ENCODE measurements at regions not wholly inside any gene's neighbourhood (a gene's known extent, or its start where the extent isn't known, plus 50 kb on each side); places are given as distances from the start of the nearest gene placed in this dataset.

DNA sequence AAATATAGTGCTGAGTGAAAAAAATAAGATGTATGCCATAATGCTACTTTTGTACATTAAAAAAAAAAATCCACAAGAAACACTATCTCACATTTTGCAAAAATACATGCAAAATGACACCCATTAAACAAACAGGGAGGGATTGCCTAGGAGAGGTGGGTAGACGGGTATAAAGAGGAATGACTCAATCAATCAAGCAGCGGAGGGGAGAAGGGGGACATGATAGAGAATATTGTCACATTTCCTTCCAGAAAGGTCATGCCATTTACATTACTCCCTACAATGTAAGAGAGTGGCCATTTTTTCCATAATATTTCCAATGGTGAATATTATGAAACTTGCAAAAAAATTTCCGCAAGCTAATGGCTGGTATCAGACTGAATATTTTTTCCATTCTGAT lies 542.3 kb upstream of the TNP1 start:
- Histone ChIP-seq H3K4me3 (no peak overlapping the region), H3K4me1 (ENCODE audit: control insufficient read depth in 5 of 5, insufficient read depth in 5 of 5, low read length in 5 of 5) (peaks cover 3 to 29% (median 7%) of the 10 kb centered on the region in 5 donors), H3K27me3 (ENCODE audit: control insufficient read depth in 3 of 3, insufficient read depth in 3 of 3, low read length in 2 of 3) (no peaks in the 10 kb centered on the region), H3K27ac (ENCODE audit: low read depth in 1 of 2, low read length in 1 of 2) (no peak overlapping the region), H3K9me3 (ENCODE audit: control insufficient read depth in 4 of 4, insufficient read depth in 3 of 4, low read length in 3 of 4) (no peaks in the 10 kb centered on the region), H3K9ac (ENCODE audit: insufficient read depth in 1 of 2, low read length in 2 of 2) (no peak overlapping the region), H3K36me3 (ENCODE audit: control insufficient read depth in 4 of 4, insufficient read depth in 4 of 4, low read length in 4 of 4) (no peaks in the 10 kb centered on the region)
- WGBS, 2 donors, result 87 to 93% methylated on average over 3 of the region's 3 CpGs
- DNase-seq, result no peak
- no peak for TF ChIP-seq CTCF (IDR thresholded peaks at IDR 0.05; ENCODE audit: control extremely low read depth, extremely low read depth)
- ATAC-seq (ENCODE audit: insufficient read depth, low FRiP score), result no peak

GRCh38 chr2:217399291-217399690 lies 539.4 kb upstream of the TNP1 start:
- 87 to 92% methylated on average over 5 of the region's 5 CpGs for WGBS, 2 donors
- Histone ChIP-seq H3K27ac (ENCODE audit: low read depth in 1 of 2, low read length in 1 of 2) (no peak overlapping the region), H3K9ac (ENCODE audit: insufficient read depth in 1 of 2, low read length in 2 of 2) (no peak overlapping the region)

GRCh38 chr2:217398860-217399259 lies 539.0 kb upstream of the TNP1 start:
- H3K27me3 ChIP-seq (ENCODE audit: control insufficient read depth in 3 of 3, insufficient read depth in 3 of 3, low read length in 2 of 3), result no peaks in the 10 kb centered on the region
- no peak for TF ChIP-seq CTCF (IDR thresholded peaks at IDR 0.05; ENCODE audit: control extremely low read depth, extremely low read depth)
- H3K36me3 ChIP-seq (ENCODE audit: control insufficient read depth in 4 of 4, insufficient read depth in 4 of 4, low read length in 4 of 4), result no peaks in the 10 kb centered on the region
- ATAC-seq (ENCODE audit: insufficient read depth, low FRiP score), result no peak
- WGBS, 2 donors, result 19 to 41% methylated on average over 9 of the region's 9 CpGs
- DNase-seq, result no peak
- H3K4me3 ChIP-seq, result no peak overlapping the region
- H3K9me3 ChIP-seq (ENCODE audit: control insufficient read depth in 4 of 4, insufficient read depth in 3 of 4, low read length in 3 of 4), result no peaks in the 10 kb centered on the region
- peaks cover 3 to 33% (median 7%) of the 10 kb centered on the region in 5 donors for H3K4me1 ChIP-seq (ENCODE audit: control insufficient read depth in 5 of 5, insufficient read depth in 5 of 5, low read length in 5 of 5)
- no peak overlapping the region for H3K9ac ChIP-seq (ENCODE audit: insufficient read depth in 1 of 2, low read length in 2 of 2)
- H3K27ac ChIP-seq (ENCODE audit: low read depth in 1 of 2, low read length in 1 of 2), result no peak overlapping the region

More at GRCh38 chr2:217399291-217399690, 539.4 kb upstream of the TNP1 start:
- ATAC-seq (ENCODE audit: insufficient read depth, low FRiP score), result no peak
- Histone ChIP-seq H3K27me3 (ENCODE audit: control insufficient read depth in 3 of 3, insufficient read depth in 3 of 3, low read length in 2 of 3) (no peaks in the 10 kb centered on the region), H3K4me3 (no peak overlapping the region), H3K4me1 (ENCODE audit: control insufficient read depth in 5 of 5, insufficient read depth in 5 of 5, low read length in 5 of 5) (peaks cover 3 to 33% (median 7%) of the 10 kb centered on the region in 5 donors), H3K9me3 (ENCODE audit: control insufficient read depth in 4 of 4, insufficient read depth in 3 of 4, low read length in 3 of 4) (no peaks in the 10 kb centered on the region), H3K36me3 (ENCODE audit: control insufficient read depth in 4 of 4, insufficient read depth in 4 of 4, low read length in 4 of 4) (no peaks in the 10 kb centered on the region)
- no peak for DNase-seq
- no peak for TF ChIP-seq CTCF (IDR thresholded peaks at IDR 0.05; ENCODE audit: control extremely low read depth, extremely low read depth)

DNA sequence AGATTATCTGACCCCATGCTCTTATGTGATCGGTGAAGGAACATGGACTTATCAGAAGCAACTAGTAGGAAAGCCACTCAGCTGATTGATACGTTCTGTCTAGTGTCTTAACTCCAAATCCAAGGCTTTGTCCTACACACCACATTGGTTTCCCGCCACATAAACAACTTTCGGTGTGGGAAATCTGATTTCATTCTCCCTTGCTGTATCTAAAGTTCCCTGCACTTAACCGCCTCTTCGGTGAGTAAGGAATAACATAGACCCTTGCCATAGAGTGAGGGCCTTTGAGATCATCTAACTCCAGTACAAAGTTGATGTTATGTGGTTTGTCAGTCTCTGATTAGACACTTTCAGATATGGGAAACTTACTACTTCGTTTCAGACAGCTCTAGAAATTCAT lies 538.2 kb upstream of the TNP1 start:
- 95 to 96% methylated on average over 7 of the region's 7 CpGs for WGBS, 2 donors
- TF ChIP-seq CTCF (IDR thresholded peaks at IDR 0.05; ENCODE audit: control extremely low read depth, extremely low read depth), result no peak
- no peak overlapping the region for H3K27ac ChIP-seq (ENCODE audit: low read depth in 1 of 2, low read length in 1 of 2)
- no peaks in the 10 kb centered on the region for H3K36me3 ChIP-seq (ENCODE audit: control insufficient read depth in 4 of 4, insufficient read depth in 4 of 4, low read length in 4 of 4)
- H3K27me3 ChIP-seq (ENCODE audit: control insufficient read depth in 3 of 3, insufficient read depth in 3 of 3, low read length in 2 of 3), result no peaks in the 10 kb centered on the region
- H3K4me3 ChIP-seq, result no peak overlapping the region
- H3K4me1 ChIP-seq (ENCODE audit: control insufficient read depth in 5 of 5, insufficient read depth in 5 of 5, low read length in 5 of 5), result peaks cover 3 to 33% (median 6%) of the 10 kb centered on the region in 5 donors
- no peak overlapping the region for H3K9ac ChIP-seq (ENCODE audit: insufficient read depth in 1 of 2, low read length in 2 of 2)
- DNase-seq (no peak), ATAC-seq (ENCODE audit: insufficient read depth, low FRiP score) (no peak)
- H3K9me3 ChIP-seq (ENCODE audit: control insufficient read depth in 4 of 4, insufficient read depth in 3 of 4, low read length in 3 of 4), result no peaks in the 10 kb centered on the region
